Vagina (tissue), 2 donors: ENCODE measurements at regions not wholly inside any gene's neighbourhood (a gene's known extent, or its start where the extent isn't known, plus 50 kb on each side); places are given as distances from the start of the nearest gene placed in this dataset.

Experiments
- DNase-seq, 2 donors: peaks; one replicate each; pipeline ENCODE4 v3.0.0-alpha.2; 2017; ENCODE audit errors: extremely low spot score in 2 of 2
- H3K27ac ChIP-seq: fragments of 200-600 bp; sonication (generic); one replicate; pipeline ENCODE4 v1.5.1; 2019
- H3K27me3 ChIP-seq: fragments of 200-600 bp; sonication (generic); one replicate; pipeline ENCODE4 v1.5.1; 2019
- H3K36me3 ChIP-seq, 2 donors: fragments of 200-600 bp; sonication (generic); one replicate each; pipeline ENCODE4 v1.5.1; 2017 to 2019
- H3K4me1 ChIP-seq: fragments of 200-600 bp; sonication (generic); one replicate; pipeline ENCODE4 v1.5.1; 2019
- H3K4me3 ChIP-seq, 2 donors: fragments of 200-600 bp; sonication (generic); 1 replicate in 1 of 2; 2 replicates in 1 of 2; pipeline ENCODE4 v1.5.1; 2016 to 2019
- H3K9me3 ChIP-seq: fragments of 200-600 bp; sonication (generic); one replicate; pipeline ENCODE4 v1.5.1; 2019
- POLR2A ChIP-seq, 2 donors: fragments of 450-650 bp; IDR thresholded peaks; one replicate each; pipeline ENCODE4 v1.6.1; 2017; ENCODE audit warnings: antibody characterized with exemption in 2 of 2, mild to moderate bottlenecking in 2 of 2, moderate library complexity in 2 of 2
- POLR2AphosphoS5 ChIP-seq, 2 donors: sonication (generic); formaldehyde crosslinking; IDR thresholded peaks; one replicate each; pipeline ENCODE4 v1.9.0; 2017; ENCODE audit warnings: antibody characterized with exemption in 2 of 2, mild to moderate bottlenecking in 2 of 2, low read depth in 1 of 2; ENCODE audit not compliant: insufficient read depth in 1 of 2
- intact Hi-C: fragments of 100-400 bp; cut with DNase I; formaldehyde crosslinking; loops from one replicate; pipeline ENCODE4 v1.15.1; 2023
- TF ChIP-seq, protein P1 (sequence below), 3 experiments: fragments of 450-650 bp in 2 of 3; fragments of 200-600 bp in 1 of 3; sonication (generic) in 1 of 3; IDR thresholded peaks; one replicate each; pipeline ENCODE4 v1.5.1; 2017 to 2019; ENCODE audit warnings: antibody characterized with exemption in 3 of 3, mild to moderate bottlenecking in 2 of 3, moderate library complexity in 2 of 3

GRCh38 chr17:36879624-36880131 lies 57.6 kb upstream of the LHX1 start:
- H3K27me3 ChIP-seq = peaks cover 5% of the 10 kb centered on the region
- TF ChIP-seq POLR2A (IDR thresholded peaks at IDR 0.05) (no peak), POLR2AphosphoS5 (IDR thresholded peaks at IDR 0.05; ENCODE audit: insufficient read depth in 1 of 2, low read depth in 1 of 2) (no peak)
- TF ChIP-seq, protein P1, sequence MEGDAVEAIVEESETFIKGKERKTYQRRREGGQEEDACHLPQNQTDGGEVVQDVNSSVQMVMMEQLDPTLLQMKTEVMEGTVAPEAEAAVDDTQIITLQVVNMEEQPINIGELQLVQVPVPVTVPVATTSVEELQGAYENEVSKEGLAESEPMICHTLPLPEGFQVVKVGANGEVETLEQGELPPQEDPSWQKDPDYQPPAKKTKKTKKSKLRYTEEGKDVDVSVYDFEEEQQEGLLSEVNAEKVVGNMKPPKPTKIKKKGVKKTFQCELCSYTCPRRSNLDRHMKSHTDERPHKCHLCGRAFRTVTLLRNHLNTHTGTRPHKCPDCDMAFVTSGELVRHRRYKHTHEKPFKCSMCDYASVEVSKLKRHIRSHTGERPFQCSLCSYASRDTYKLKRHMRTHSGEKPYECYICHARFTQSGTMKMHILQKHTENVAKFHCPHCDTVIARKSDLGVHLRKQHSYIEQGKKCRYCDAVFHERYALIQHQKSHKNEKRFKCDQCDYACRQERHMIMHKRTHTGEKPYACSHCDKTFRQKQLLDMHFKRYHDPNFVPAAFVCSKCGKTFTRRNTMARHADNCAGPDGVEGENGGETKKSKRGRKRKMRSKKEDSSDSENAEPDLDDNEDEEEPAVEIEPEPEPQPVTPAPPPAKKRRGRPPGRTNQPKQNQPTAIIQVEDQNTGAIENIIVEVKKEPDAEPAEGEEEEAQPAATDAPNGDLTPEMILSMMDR (IDR thresholded peaks at IDR 0.05) = no peak
- no peaks in the 10 kb centered on the region for H3K9me3 ChIP-seq
- H3K36me3 ChIP-seq = no peaks in the 10 kb centered on the region
- no peak for DNase-seq
- intact Hi-C loops = no loop called here
- H3K27ac ChIP-seq = no peak overlapping the region
- H3K4me3 ChIP-seq = no peak overlapping the region
- H3K4me1 ChIP-seq = no peaks in the 10 kb centered on the region

DNA sequence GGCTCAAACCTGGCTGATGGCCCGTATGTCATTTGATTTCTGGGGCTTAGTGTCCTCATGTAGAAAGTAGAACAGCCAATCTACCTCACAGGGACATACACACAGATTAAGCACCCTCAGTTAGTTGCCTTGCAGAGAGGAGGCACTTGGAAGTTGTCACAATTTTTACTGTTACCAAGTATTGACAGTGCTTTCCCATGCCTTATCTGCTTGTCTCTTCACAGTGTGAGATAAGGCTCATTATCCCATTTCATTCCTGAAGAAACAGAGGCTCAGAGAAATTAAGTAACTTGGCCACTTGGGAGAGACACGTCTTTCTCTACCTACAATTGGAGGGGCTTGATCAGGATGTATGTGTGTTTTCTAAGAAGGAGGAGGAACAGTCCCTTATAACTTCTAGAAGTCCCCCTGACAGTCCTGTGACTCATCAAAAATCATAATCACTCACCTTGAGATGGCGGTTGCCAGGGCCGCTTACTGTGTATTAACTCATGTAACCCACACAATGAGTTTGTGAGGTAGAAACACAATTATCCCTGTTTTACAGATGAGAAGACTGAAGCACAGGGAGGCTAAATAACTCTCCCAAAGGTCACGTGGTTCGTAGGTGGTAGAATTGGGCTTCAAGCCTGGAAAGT lies 56.9 kb upstream of the LHX1 start:
- Histone ChIP-seq H3K27me3 (peaks cover 6% of the 10 kb centered on the region), H3K36me3 (no peaks in the 10 kb centered on the region), H3K4me3 (no peak overlapping the region), H3K27ac (no peak overlapping the region), H3K9me3 (no peaks in the 10 kb centered on the region), H3K4me1 (no peaks in the 10 kb centered on the region)
- DNase-seq = no peak
- TF ChIP-seq POLR2A (IDR thresholded peaks at IDR 0.05) (no peak), POLR2AphosphoS5 (IDR thresholded peaks at IDR 0.05; ENCODE audit: insufficient read depth in 1 of 2, low read depth in 1 of 2) (no peak)
- TF ChIP-seq, protein P1 (IDR thresholded peaks at IDR 0.05) = no peak
- intact Hi-C loops = no loop called here

- Histone ChIP-seq H3K9me3 (no peaks in the 10 kb centered on the region), H3K27me3 (peaks cover 6% of the 10 kb centered on the region), H3K36me3 (no peaks in the 10 kb centered on the region), H3K4me3 (no peak overlapping the region), H3K4me1 (no peaks in the 10 kb centered on the region), H3K27ac (no peak overlapping the region)
- intact Hi-C loops = no loop called here
- TF ChIP-seq POLR2AphosphoS5 (IDR thresholded peaks at IDR 0.05; ENCODE audit: insufficient read depth in 1 of 2, low read depth in 1 of 2) = no peak
- TF ChIP-seq POLR2A (IDR thresholded peaks at IDR 0.05) = no peak
- TF ChIP-seq, protein P1 (IDR thresholded peaks at IDR 0.05) = no peak
- no peak for DNase-seq
Observed at GRCh38 chr17:36881323-36881722, 56.0 kb upstream of the LHX1 start.

DNA sequence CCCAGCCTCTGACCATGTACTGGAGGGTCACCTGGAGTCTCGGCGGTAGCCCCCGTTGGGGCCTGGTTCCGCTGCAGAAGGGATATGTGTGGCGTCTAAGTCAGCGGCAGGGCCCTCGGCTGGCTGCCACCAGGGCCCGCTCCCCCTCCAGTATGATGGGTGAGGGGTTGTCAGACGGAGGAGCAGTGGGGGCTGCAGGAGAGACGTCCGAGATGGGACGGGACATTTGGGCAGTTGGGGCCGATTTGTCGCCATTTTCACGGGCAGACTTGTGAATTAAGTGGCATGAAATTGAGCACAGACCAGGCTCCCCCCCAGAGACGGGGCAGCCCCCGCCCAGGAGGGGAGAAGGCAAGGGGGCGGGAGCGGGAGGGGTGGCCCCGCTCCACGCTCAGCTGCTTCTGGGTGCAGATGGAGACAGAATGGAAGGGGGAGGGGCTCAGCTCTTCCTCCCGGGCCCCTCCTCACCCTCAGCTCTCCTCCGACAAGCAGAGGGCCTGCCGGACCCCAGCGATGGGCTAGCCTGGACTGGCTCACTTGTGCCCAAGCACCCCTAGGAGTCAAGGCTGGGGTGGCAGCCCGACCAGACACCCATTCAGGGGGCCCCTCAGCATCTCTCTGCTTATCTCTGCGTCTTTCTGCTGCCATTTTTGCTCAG lies 52.7 kb upstream of the LHX1 start:
- TF ChIP-seq POLR2AphosphoS5 (IDR thresholded peaks at IDR 0.05; ENCODE audit: insufficient read depth in 1 of 2, low read depth in 1 of 2) (no peak), POLR2A (IDR thresholded peaks at IDR 0.05) (no peak)
- TF ChIP-seq, protein P1 (IDR thresholded peaks at IDR 0.05) = no peak
- Histone ChIP-seq H3K36me3 (no peaks in the 10 kb centered on the region), H3K27me3 (peaks cover 6% of the 10 kb centered on the region), H3K27ac (no peak overlapping the region), H3K9me3 (no peaks in the 10 kb centered on the region), H3K4me3 (no peak overlapping the region), H3K4me1 (no peaks in the 10 kb centered on the region)
- intact Hi-C loops = no loop called here
- no peak for DNase-seq

- Histone ChIP-seq H3K27me3 (peaks cover 6% of the 10 kb centered on the region), H3K9me3 (no peaks in the 10 kb centered on the region), H3K27ac (no peak overlapping the region), H3K4me3 (no peak overlapping the region), H3K36me3 (no peaks in the 10 kb centered on the region), H3K4me1 (no peaks in the 10 kb centered on the region)
- intact Hi-C loops = no loop called here
- TF ChIP-seq POLR2AphosphoS5 (IDR thresholded peaks at IDR 0.05; ENCODE audit: insufficient read depth in 1 of 2, low read depth in 1 of 2) (no peak), POLR2A (IDR thresholded peaks at IDR 0.05) (no peak)
- TF ChIP-seq, protein P1 (IDR thresholded peaks at IDR 0.05) = no peak
- DNase-seq = no peak
Observed at GRCh38 chr17:36885153-36885735, 52.0 kb upstream of the LHX1 start.
